ENCODE measurements at regions not wholly inside any gene's neighbourhood (a gene's known extent, or its start where the extent isn't known, plus 50 kb on each side); places are given as distances from the start of the nearest gene placed in this dataset.

GRCh38 chr2:13650586-13651180 is 933.9 kb downstream of the TRIB2 start:
- H3K27ac ChIP-seq (replicated peaks) = no peak overlapping the region
- no peaks in the 10 kb centered on the region for H3K27me3 ChIP-seq (ENCODE audit: insufficient read depth, poor library complexity, severe bottlenecking)
- no peak overlapping the region for H3K4me3 ChIP-seq (replicated peaks; ENCODE audit: insufficient read depth, low read length)
- peak in 1 of 2 experiments; percentile 2 for DNase-seq (ENCODE audit: low read depth in 1 of 2, low spot score in 1 of 2)
- no peak for TF ChIP-seq REST (IDR thresholded peaks at IDR 0.05; ENCODE audit: insufficient replicate concordance, low read depth)
- TF ChIP-seq, protein P1, sequence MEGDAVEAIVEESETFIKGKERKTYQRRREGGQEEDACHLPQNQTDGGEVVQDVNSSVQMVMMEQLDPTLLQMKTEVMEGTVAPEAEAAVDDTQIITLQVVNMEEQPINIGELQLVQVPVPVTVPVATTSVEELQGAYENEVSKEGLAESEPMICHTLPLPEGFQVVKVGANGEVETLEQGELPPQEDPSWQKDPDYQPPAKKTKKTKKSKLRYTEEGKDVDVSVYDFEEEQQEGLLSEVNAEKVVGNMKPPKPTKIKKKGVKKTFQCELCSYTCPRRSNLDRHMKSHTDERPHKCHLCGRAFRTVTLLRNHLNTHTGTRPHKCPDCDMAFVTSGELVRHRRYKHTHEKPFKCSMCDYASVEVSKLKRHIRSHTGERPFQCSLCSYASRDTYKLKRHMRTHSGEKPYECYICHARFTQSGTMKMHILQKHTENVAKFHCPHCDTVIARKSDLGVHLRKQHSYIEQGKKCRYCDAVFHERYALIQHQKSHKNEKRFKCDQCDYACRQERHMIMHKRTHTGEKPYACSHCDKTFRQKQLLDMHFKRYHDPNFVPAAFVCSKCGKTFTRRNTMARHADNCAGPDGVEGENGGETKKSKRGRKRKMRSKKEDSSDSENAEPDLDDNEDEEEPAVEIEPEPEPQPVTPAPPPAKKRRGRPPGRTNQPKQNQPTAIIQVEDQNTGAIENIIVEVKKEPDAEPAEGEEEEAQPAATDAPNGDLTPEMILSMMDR (IDR thresholded peaks at IDR 0.05; ENCODE audit: insufficient read depth, low read length) = no peak
- TF ChIP-seq SPI1 (IDR thresholded peaks at IDR 0.05; ENCODE audit: borderline replicate concordance, low read depth) = no peak
- no peak for TF ChIP-seq POLR2AphosphoS5 (IDR thresholded peaks at IDR 0.05; ENCODE audit: low read depth)
- no peak for TF ChIP-seq GABPA (IDR thresholded peaks at IDR 0.05; ENCODE audit: low read depth)

DNA sequence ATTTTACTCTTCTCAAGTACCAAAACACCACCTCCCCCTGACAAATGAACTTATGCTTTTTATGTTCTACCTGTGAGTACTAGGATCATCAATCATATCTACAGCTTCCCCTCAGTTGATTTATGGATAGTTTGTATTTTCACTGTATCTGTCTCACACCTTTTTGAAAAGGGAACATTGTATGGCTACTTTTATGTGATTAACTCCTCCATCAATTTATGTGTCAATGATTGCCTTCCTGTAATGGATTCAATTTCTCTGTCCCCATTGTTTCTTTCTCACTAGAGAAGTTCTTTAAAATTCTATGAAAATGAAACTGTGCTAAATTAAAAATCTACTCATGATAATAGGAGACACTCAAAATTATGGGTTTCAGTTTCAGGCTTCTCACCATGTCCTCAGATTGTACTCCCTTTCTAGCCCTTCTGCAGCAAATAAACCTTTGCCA is 935.0 kb downstream of the TRIB2 start:
- H3K27me3 ChIP-seq (ENCODE audit: insufficient read depth, poor library complexity, severe bottlenecking) = no peaks in the 10 kb centered on the region
- TF ChIP-seq, protein P1 (IDR thresholded peaks at IDR 0.05; ENCODE audit: insufficient read depth, low read length) = no peak
- no peak for TF ChIP-seq GABPA (IDR thresholded peaks at IDR 0.05; ENCODE audit: low read depth)
- no peak for TF ChIP-seq SPI1 (IDR thresholded peaks at IDR 0.05; ENCODE audit: borderline replicate concordance, low read depth)
- TF ChIP-seq POLR2AphosphoS5 (IDR thresholded peaks at IDR 0.05; ENCODE audit: low read depth) = no peak
- TF ChIP-seq REST (IDR thresholded peaks at IDR 0.05; ENCODE audit: insufficient replicate concordance, low read depth) = no peak
- no peak overlapping the region for H3K4me3 ChIP-seq (replicated peaks; ENCODE audit: insufficient read depth, low read length)
- DNase-seq (ENCODE audit: low read depth in 1 of 2, low spot score in 1 of 2) = no peak
- no peak overlapping the region for H3K27ac ChIP-seq (replicated peaks)

DNA sequence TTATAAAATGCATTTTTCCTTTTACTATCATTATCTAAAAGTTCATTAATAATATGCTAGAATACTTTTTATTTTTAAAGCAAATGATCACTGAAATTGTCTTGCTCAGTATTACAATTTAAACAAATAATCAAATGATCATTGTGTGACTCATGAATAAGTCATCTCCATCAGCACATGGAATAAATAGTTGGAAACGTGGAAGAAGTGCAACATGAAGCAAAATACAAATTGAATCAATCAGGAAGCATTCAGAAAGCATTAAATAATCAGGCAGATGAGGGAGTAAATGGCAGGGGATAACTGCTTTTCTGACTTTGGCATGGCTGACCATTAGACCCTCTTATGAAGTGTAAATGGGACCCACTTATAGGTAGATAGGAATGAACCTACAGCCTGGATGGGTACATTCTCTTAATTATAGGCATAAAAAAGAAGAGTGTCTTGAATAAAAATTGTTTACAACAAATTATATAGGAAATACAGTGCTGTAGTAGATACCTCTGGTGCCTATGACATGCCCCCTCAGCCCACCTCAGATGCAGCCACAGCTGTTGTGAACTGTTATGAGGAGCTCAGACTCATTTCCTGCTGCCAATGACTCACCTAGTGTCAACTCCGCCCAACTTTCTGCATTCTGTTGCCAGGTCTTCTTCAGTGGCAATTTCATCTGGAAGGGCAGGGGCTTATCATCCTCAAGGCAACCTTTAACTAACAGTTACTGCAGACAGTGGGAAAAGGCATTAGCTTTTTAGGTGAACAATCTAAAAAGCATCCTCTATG is 936.0 kb downstream of the TRIB2 start:
- Histone ChIP-seq H3K4me3 (replicated peaks; ENCODE audit: insufficient read depth, low read length) (no peak overlapping the region), H3K27me3 (ENCODE audit: insufficient read depth, poor library complexity, severe bottlenecking) (no peaks in the 10 kb centered on the region), H3K27ac (replicated peaks) (no peak overlapping the region)
- no peak for DNase-seq (ENCODE audit: low read depth in 1 of 2, low spot score in 1 of 2)
- TF ChIP-seq, protein P1 (IDR thresholded peaks at IDR 0.05; ENCODE audit: insufficient read depth, low read length) = no peak
- no peak for TF ChIP-seq REST (IDR thresholded peaks at IDR 0.05; ENCODE audit: insufficient replicate concordance, low read depth)
- TF ChIP-seq POLR2AphosphoS5 (IDR thresholded peaks at IDR 0.05; ENCODE audit: low read depth) = no peak
- no peak for TF ChIP-seq SPI1 (IDR thresholded peaks at IDR 0.05; ENCODE audit: borderline replicate concordance, low read depth)
- no peak for TF ChIP-seq GABPA (IDR thresholded peaks at IDR 0.05; ENCODE audit: low read depth)
